Breast epithelium (tissue), 3 donors: ENCODE measurements at regions not wholly inside any gene's neighbourhood (a gene's known extent, or its start where the extent isn't known, plus 50 kb on each side); places are given as distances from the start of the nearest gene placed in this dataset.

Experiments used
- CTCF ChIP-seq, 3 donors: fragments of 450-650 bp; IDR thresholded peaks; one replicate each; pipeline ENCODE4 v1.5.1; 2016 to 2017; ENCODE audit warnings: antibody characterized with exemption in 3 of 3, mild to moderate bottlenecking in 3 of 3, moderate library complexity in 3 of 3
- POLR2A ChIP-seq: fragments of 450-650 bp; IDR thresholded peaks from one replicate; pipeline ENCODE4 v1.6.1; 2016; ENCODE audit warnings: antibody characterized with exemption, mild to moderate bottlenecking, moderate library complexity

DNA sequence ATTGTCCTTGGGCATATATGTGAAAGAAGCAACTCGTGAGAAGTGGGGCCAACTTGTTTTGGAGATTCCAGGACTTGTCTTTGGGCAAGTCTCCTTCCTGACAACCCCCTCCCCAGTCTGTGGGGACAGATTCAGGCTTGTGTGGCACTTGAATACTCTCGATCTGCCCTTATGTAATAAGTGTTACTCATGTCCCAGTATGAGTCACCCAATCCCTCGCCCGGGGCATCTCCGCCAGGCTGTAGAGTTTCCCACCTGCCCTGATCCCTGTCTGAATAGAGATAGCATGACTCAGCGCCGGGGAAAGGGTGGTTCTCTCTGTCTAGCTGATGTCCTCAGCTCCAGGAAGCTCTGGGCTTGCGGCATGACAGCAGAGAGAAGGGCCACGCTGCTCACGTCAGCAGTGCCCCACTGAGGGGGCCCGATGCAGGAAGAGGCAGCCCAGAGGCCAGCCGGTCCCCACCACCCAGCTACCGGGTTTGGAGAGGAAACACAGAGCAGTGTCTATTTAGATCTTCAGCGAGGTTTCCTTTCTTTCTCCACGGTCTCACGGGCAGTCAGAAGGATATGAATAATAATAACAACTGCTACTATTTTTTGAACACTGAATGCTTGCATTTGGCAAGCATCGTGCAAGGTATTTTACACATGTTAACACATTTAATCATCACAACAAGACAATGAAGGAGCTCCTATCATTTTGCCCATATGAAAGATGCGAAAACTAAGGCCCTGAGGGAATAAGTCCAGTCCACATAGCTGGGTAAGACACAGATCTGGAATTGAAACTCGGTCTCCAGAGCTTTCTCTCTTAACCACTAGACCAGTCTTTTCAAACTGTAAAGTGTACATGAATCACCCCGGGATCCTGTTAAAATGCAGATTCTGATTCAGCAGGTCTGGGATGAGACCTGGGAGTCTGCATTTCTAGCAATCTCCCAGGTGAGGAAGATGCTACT lies 426.7 kb upstream of the MAF start:
- TF ChIP-seq CTCF (IDR thresholded peaks at IDR 0.05) (no peak), POLR2A (no peak)
